Urothelium cell line (cell line): ENCODE measurements at regions not wholly inside any gene's neighbourhood (a gene's known extent, or its start where the extent isn't known, plus 50 kb on each side); places are given as distances from the start of the nearest gene placed in this dataset.

ENCODE experiments used
- DNase-seq: peaks from one replicate; pipeline ENCODE4 v3.0.0; 2011; ENCODE audit warnings: low spot score, mixed read lengths
- FAIRE-seq: peaks from 2 replicates; lab custom pipeline; 2011; peaks lifted over from hg19 to GRCh38; lab: Jason Lieb, UNC

GRCh38 chr10:60728056-60728455 is 50.2 kb upstream of the CDK1 start:
- no peak for DNase-seq
- FAIRE-seq: no peak

- FAIRE-seq (peak; percentile 9), DNase-seq (no peak)
Observed at GRCh38 chr10:60726257-60726656, 52.0 kb upstream of the CDK1 start.

GRCh38 chr10:60722623-60723022 is 55.7 kb upstream of the CDK1 start:
- FAIRE-seq (peak; percentile 44), DNase-seq (no peak)

GRCh38 chr10:60719721-60720120 is 58.6 kb upstream of the CDK1 start:
- FAIRE-seq (no peak), DNase-seq (no peak)

GRCh38 chr10:60718886-60719285 is 59.4 kb upstream of the CDK1 start:
- DNase-seq (no peak), FAIRE-seq (no peak)

- no peak for DNase-seq
- no peak for FAIRE-seq
Observed at GRCh38 chr10:60717852-60718251, 60.4 kb upstream of the CDK1 start.

- no peak for DNase-seq
- FAIRE-seq: no peak
Observed at GRCh38 chr10:60714233-60714632, 64.0 kb upstream of the CDK1 start.

- FAIRE-seq (no peak), DNase-seq (no peak)
Observed at GRCh38 chr10:60711496-60711895, 66.8 kb upstream of the CDK1 start.

- DNase-seq (no peak), FAIRE-seq (no peak)
Observed at GRCh38 chr10:60710041-60710440, 68.2 kb upstream of the CDK1 start.

GRCh38 chr10:60708666-60709065 is 69.6 kb upstream of the CDK1 start:
- no peak for FAIRE-seq
- DNase-seq: no peak

- DNase-seq: no peak
Observed at GRCh38 chr10:60707841-60708240, 70.4 kb upstream of the CDK1 start.

GRCh38 chr10:60706146-60706545 is 72.1 kb upstream of the CDK1 start:
- no peak for DNase-seq

More at GRCh38 chr10:60707841-60708240, 70.4 kb upstream of the CDK1 start:
- FAIRE-seq: no peak

GRCh38 chr10:60705376-60705775 is 72.9 kb upstream of the CDK1 start:
- DNase-seq (no peak), FAIRE-seq (no peak)

More at GRCh38 chr10:60706146-60706545, 72.1 kb upstream of the CDK1 start:
- FAIRE-seq: no peak

- no peak for DNase-seq
- no peak for FAIRE-seq
Observed at GRCh38 chr10:60704471-60704870, 73.8 kb upstream of the CDK1 start.

- DNase-seq: no peak
- FAIRE-seq: peak; percentile 20
Observed at GRCh38 chr10:60703266-60704041, 74.8 kb upstream of the CDK1 start.

- DNase-seq (no peak), FAIRE-seq (no peak)
Observed at GRCh38 chr10:60687679-60688078, 90.6 kb upstream of the CDK1 start.

- FAIRE-seq (no peak), DNase-seq (no peak)
Observed at GRCh38 chr10:60684091-60684490, 94.2 kb upstream of the CDK1 start.

- no peak for FAIRE-seq
- no peak for DNase-seq
Observed at GRCh38 chr10:60681103-60681502, 97.2 kb upstream of the CDK1 start.

- DNase-seq: no peak
- no peak for FAIRE-seq
Observed at GRCh38 chr10:60679388-60679990, 98.8 kb upstream of the CDK1 start.

GRCh38 chr10:60678978-60679377 is 99.3 kb upstream of the CDK1 start:
- no peak for FAIRE-seq

GRCh38 chr10:60677531-60678129 is 100.6 kb upstream of the CDK1 start:
- no peak for DNase-seq
- no peak for FAIRE-seq

More at GRCh38 chr10:60678978-60679377, 99.3 kb upstream of the CDK1 start:
- no peak for DNase-seq

GRCh38 chr10:60675236-60675635 is 103.0 kb upstream of the CDK1 start:
- no peak for DNase-seq
- no peak for FAIRE-seq
